Adrenal gland (tissue), 5 donors: ENCODE measurements at regions not wholly inside any gene's neighbourhood (a gene's known extent, or its start where the extent isn't known, plus 50 kb on each side); places are given as distances from the start of the nearest gene placed in this dataset.

Experiments used
- POLR2A ChIP-seq, 2 donors: fragments of 450-650 bp; IDR thresholded peaks; one replicate each; pipeline ENCODE4 v1.6.1; 2017; ENCODE audit warnings: antibody characterized with exemption in 2 of 2, mild to moderate bottlenecking in 2 of 2, moderate library complexity in 1 of 2
- TF ChIP-seq, protein P1 (sequence below), 6 experiments: fragments of 450-650 bp in 4 of 6; fragments of 200-600 bp in 2 of 6; sonication (generic) in 1 of 6; IDR thresholded peaks; 1 replicate in 5 of 6; 2 replicates in 1 of 6; pipeline versions ENCODE4 v1.5.1 to v1.8.0; 2016 to 2021; ENCODE audit warnings: antibody characterized with exemption in 6 of 6, mild to moderate bottlenecking in 2 of 6, moderate library complexity in 1 of 6
- donor health status: DM: no; HTN: no; CAD: no.

GRCh38 chr5:103909391-103909790 is 346.8 kb upstream of the NUDT12 start:
- TF ChIP-seq, protein P1, sequence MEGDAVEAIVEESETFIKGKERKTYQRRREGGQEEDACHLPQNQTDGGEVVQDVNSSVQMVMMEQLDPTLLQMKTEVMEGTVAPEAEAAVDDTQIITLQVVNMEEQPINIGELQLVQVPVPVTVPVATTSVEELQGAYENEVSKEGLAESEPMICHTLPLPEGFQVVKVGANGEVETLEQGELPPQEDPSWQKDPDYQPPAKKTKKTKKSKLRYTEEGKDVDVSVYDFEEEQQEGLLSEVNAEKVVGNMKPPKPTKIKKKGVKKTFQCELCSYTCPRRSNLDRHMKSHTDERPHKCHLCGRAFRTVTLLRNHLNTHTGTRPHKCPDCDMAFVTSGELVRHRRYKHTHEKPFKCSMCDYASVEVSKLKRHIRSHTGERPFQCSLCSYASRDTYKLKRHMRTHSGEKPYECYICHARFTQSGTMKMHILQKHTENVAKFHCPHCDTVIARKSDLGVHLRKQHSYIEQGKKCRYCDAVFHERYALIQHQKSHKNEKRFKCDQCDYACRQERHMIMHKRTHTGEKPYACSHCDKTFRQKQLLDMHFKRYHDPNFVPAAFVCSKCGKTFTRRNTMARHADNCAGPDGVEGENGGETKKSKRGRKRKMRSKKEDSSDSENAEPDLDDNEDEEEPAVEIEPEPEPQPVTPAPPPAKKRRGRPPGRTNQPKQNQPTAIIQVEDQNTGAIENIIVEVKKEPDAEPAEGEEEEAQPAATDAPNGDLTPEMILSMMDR (IDR thresholded peaks at IDR 0.05) = no peak
- TF ChIP-seq POLR2A (IDR thresholded peaks at IDR 0.05) = no peak
